8988T (cell line): ENCODE measurements at regions not wholly inside any gene's neighbourhood (a gene's known extent, or its start where the extent isn't known, plus 50 kb on each side); places are given as distances from the start of the nearest gene placed in this dataset.
"Not testable (repeated sequence)": the region's sequence is repeated elsewhere in the genome, so short reads cannot be mapped to it uniquely, and the experiment has no call there.

Source experiments
- DNase-seq: peaks from one replicate; pipeline ENCODE4 v3.0.0; 2011

DNA sequence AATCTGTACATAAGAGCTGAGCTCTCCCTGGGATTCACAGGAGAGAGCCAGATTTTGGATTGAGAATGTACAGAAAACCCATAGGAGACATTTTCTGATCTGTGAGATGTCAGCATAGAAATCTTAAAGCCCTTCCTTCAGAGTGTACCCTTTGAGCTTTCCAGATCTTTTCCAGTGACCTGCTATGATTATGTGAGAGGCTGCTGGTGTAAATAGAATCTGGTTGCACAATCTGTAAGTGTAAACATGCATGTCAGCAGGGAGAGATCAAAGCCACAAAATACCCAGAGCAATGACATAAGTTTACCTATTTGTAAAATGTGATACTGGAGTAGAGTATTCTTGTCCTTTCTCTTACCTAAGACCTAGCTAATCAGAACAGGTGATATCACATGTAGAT, 471.9 kb downstream of the FOXD4L5 start:
- not testable (repeated sequence) for DNase-seq

DNA sequence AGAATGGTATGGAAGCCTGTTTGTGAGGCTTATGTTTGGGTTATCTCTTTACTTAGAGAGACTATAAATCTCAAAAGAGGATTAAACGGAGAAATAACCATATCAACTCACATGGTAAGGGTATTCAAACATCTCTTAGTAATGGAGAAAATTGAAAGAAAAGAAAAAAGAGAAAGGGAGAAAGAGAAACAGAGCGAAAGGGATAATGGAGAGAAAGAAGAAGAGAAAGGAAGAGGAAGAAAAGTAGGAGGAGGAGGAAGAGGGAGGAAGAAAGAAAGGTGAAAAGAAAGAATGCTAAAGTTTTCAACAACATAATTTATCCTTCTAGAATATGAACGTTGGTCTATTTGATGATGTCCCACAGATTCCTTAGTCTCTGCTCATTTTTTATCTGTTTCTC, 506.3 kb downstream of the FOXD4L5 start:
- DNase-seq: not testable (repeated sequence)

DNA sequence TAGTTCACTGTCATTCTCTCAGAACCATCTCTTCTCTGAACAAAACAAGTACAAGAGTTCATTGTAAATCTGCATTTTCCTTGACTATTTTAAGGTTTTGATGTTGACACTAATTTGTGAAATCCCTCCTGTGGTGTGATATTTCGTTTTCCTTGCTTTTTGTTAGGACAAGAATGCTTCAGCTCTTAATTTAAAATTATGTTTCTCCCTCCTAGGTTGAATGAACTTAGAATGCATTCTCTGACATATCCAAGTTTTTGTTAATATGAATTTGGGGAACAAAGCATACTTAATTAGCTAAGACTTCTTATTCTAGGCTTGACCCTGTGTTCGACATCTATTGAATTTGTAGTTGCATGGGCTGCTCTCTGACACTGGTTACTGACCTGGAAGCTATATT, 508.7 kb downstream of the FOXD4L5 start:
- not testable (repeated sequence) for DNase-seq

DNA sequence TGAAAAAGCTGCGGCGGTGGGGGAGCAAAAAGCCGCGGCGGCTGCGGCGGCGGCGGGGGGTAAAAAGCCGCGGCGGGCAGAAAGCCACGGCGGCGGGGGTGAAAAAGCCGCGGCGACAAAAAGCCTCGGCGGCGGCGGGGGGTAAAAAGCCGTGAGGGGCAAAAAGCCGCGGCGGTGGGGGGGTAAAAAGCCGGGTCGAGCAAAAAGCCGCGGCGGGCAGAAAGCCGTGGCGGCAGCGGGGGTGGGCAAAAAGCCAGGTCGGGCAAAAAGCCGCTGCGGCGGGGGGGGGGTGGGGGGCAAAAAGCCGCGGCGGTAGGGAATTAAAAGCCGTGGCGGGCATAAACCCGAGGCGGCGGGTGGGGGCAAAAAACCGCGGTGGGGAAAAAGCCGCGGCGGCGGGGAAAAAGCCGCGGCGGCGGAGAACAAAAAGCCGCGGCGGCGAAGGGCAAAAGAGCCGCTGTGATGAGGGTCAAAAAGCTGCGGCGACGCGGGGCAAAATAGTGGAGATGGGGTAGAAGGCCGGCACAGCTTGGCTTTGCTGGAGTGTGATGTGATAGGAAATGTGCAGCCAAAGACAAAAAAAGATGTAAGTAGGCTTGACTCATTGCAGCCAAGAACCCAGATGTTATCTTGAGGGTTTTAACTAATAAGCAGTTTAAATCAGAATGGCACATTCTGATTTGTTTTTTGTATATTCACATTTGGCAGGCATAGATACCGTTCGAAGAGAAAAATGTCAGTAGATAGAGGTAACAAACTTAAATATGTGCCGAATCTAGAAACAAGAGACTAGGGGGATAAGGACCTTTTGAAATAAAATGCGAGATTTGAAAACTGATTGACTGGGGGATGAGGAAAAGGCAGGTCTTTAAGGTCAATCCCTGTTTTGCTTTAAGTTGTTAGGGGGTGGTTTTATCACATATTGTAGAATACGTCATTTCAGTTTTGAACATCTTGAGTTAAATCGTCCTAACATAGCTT, 509.9 kb downstream of the FOXD4L5 start:
- DNase-seq: not testable (repeated sequence)

DNA sequence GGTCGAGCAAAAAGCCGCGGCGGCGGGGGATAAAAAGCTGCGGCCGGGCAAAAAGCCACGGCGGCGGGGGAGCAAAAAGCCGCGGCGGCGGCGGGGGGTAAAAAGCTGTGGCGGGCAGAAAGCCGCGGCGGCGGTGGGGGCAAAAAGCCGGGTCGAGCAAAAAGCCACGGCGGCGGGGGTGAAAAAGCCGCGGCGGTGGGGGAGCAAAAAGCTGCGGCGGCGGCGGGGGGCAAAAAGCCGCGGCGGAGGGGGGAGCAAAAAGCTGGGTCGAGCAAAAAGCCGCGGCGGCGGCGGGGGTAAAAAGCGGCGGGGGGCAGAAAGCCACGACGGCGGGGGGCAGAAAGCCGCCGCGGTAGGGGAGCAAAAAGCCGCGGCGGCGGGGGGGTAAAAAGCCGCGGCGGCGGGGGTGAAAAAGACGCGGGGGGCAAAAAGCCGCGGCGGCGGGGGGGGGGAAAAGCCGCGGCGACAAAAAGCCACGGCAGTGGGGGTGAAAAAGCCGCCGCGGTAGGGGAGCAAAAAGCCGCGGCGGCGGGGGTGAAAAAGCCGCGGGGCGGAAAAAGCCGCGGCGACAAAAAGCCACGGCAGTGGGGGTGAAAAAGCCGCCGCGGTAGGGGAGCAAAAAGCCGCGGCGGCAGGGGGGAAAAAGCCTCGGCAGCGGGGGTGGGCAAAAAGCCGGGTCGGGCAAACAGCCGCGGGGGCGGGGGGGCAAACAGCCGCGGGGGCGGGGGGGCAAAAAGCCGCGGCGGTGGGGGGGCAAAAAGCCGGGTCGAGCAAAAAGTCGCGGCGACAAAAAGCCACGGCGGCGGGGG, 510.8 kb downstream of the FOXD4L5 start:
- DNase-seq: not testable (repeated sequence)

DNA sequence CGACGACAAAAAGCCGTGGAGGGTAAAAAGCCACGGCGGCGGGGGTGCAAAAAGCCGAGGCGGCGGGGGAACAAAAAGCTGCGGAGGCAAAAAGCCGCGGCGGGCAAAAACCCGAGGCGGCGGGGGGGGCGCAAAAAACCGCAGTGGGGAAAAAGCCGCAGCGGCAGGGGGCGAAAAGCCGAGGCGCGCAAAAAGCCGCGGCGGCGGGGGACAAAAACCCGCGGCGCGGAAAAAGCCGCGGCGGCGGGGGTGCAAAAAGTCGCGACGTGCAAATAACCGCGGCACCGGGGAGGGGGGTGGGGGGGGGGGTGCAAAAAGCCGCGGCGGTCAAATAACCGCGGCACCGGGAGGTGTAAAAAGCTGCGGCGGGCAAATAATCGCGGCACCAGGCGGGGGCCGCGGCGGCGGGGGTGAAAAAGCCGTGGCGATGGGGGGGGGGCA, 511.5 kb downstream of the FOXD4L5 start:
- DNase-seq: peak; percentile 2

DNA sequence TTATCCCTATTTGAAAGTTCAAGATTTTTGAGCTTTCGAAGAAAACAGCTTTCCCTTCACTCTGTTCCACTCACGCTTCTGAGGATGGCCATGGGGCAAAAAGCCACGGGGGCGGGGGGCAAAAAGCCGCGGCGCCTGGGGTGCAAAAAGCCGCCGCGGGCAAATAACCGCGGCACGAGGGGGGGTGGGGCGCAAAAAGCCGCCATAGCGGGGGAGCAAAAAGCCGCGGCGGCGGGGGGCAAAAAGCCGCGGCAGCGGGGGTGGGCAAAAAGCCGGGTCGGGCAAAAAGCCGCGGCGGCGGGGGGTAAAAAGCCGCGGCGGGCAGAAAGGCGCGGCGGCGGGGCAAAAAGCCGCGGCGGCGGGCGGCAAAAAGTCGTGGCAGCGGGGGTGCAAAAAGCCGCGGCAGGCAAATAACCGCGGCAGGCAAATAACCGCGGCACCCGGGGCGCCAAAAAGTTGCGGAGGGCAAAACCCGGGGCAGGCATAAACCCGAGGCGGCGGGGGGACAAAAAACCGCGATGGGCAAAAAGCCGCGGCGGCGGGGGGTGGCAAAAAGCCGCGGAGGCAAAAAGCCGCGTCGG, 512.2 kb downstream of the FOXD4L5 start:
- not testable (repeated sequence) for DNase-seq

DNA sequence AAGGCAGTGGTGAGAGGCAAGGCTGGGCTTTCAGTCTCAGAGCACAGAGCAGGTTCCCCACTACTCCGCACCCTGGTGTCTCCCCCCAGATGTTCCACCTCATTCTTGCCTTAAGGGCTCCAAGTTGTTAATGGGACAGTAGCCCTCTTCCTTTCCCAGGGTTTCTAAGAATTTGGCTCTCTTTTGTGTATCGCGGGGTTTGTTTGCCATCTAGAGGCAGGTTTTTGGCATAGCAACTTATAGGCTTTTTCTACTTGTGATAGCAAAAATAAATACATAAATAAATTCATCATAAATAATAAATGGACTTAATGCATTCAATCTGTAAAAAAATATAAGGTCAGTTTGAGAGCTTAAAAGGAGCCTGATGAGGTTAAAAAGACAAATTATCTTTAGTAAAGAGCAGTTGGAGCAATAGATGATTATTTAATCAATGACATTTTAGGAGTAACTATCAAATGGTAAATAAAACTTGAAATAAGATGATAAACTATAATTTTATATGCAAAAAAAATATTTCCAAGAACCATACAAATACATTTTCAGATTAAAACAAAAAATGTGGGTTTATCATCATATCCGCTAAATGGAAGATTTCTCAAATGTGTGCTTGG, 512.8 kb downstream of the FOXD4L5 start:
- DNase-seq: not testable (repeated sequence)
